DND-41 (cell line): ENCODE measurements at regions not wholly inside any gene's neighbourhood (a gene's known extent, or its start where the extent isn't known, plus 50 kb on each side); places are given as distances from the start of the nearest gene placed in this dataset.

Source experiments
- ATAC-seq: fragments of 200-7000 bp; cut with Tn5 transposase; 3 replicates; pipeline ENCODE4 v1.9.1; 2021; ENCODE audit warnings: low read depth; ENCODE audit not compliant: insufficient read depth
- DNase-seq: peaks from one replicate; pipeline ENCODE4 v3.0.0-alpha.2; 2020
- H2AFZ ChIP-seq: 2 replicates; pipeline ENCODE4 v1.6.0; 2012; ENCODE audit warnings: low read depth, low read length
- H3K27ac ChIP-seq: 2 replicates; pipeline ENCODE4 v1.5.1; 2012; ENCODE audit warnings: low read length, inconsistent platforms
- H3K27me3 ChIP-seq: fragments of 200-600 bp; sonication (generic); 2 replicates; pipeline ENCODE4 v1.6.0; 2012; ENCODE audit warnings: low read length, mild to moderate bottlenecking, inconsistent platforms; ENCODE audit not compliant: insufficient read depth, poor library complexity
- H3K36me3 ChIP-seq: 2 replicates; pipeline ENCODE4 v1.5.1; 2012; ENCODE audit warnings: low read length, inconsistent platforms; ENCODE audit not compliant: insufficient read depth
- H3K4me1 ChIP-seq: 2 replicates; pipeline ENCODE4 v1.5.1; 2012; ENCODE audit warnings: mild to moderate bottlenecking, low read length; ENCODE audit not compliant: insufficient read depth
- H3K4me2 ChIP-seq: 2 replicates; pipeline ENCODE4 v1.6.0; 2012; ENCODE audit warnings: mild to moderate bottlenecking, moderate library complexity, low read length, inconsistent platforms; ENCODE audit not compliant: insufficient read depth
- H3K4me3 ChIP-seq, 2 experiments: fragments of 200-600 bp in 1 of 2; shearing (Covaris generic) in 1 of 2; 2 replicates each; pipeline ENCODE4 v1.5.1; 2012 to 2016; ENCODE audit warnings: inconsistent platforms in 2 of 2, low read length in 2 of 2, mild to moderate bottlenecking in 2 of 2, low read depth in 1 of 2, moderate library complexity in 1 of 2
- H3K79me2 ChIP-seq: 2 replicates; pipeline ENCODE4 v1.6.0; 2012; ENCODE audit warnings: low read length, inconsistent platforms; ENCODE audit not compliant: insufficient read depth
- H3K9ac ChIP-seq: 2 replicates; pipeline ENCODE4 v1.6.0; 2012; ENCODE audit warnings: low read depth, mild to moderate bottlenecking, inconsistent platforms, low read length, moderate library complexity
- H3K9me3 ChIP-seq: 2 replicates; pipeline ENCODE4 v1.5.1; 2012; ENCODE audit warnings: low read length, moderate library complexity, mild to moderate bottlenecking, inconsistent platforms; ENCODE audit not compliant: insufficient read depth, severe bottlenecking
- H4K20me1 ChIP-seq: 2 replicates; pipeline ENCODE4 v1.6.0; 2012; ENCODE audit warnings: low read length; ENCODE audit not compliant: insufficient read depth
- EZH2 ChIP-seq: IDR thresholded peaks from 3 replicates; pipeline ENCODE4 v1.6.1; 2012; ENCODE audit warnings: borderline replicate concordance, low read depth, mild to moderate bottlenecking, moderate library complexity, low read length, inconsistent platforms; ENCODE audit not compliant: severe bottlenecking
- TF ChIP-seq, protein P1 (sequence below): IDR thresholded peaks from 2 replicates; pipeline ENCODE4 v1.5.1; 2012; ENCODE audit warnings: borderline replicate concordance, low read length, moderate library complexity, mild to moderate bottlenecking; ENCODE audit not compliant: poor library complexity, severe bottlenecking; ENCODE audit errors: extremely low read depth

DNA sequence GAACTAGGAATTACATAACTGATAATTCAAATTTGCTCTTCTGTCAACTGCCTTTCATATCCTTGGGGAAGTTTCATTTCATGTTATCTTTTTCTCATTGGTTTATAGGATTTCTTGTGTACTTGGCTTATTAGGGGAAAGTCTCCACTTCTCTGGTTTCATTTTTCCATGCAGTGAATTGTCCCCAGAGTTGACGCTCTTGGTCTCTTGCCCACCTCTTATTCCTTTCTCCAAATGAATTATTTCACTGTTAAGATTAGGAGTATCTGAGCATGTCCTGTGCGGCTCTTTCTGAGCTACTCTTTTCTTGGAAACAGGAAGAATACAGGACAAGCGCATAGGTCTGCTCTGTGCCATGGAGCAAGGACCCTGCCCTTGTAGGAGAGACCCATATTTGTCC is 104.8 kb downstream of the POSTN start:
- Histone ChIP-seq H3K9ac (no peak overlapping the region), H3K27me3 (no peaks in the 10 kb centered on the region), H2AFZ (no peak overlapping the region), H3K79me2 (no peaks in the 10 kb centered on the region), H3K36me3 (no peaks in the 10 kb centered on the region), H3K4me3 (no peak overlapping the region), H3K4me2 (no peak overlapping the region), H3K9me3 (no peaks in the 10 kb centered on the region), H3K4me1 (no peaks in the 10 kb centered on the region), H3K27ac (no peak overlapping the region), H4K20me1 (no peaks in the 10 kb centered on the region)
- TF ChIP-seq, protein P1, sequence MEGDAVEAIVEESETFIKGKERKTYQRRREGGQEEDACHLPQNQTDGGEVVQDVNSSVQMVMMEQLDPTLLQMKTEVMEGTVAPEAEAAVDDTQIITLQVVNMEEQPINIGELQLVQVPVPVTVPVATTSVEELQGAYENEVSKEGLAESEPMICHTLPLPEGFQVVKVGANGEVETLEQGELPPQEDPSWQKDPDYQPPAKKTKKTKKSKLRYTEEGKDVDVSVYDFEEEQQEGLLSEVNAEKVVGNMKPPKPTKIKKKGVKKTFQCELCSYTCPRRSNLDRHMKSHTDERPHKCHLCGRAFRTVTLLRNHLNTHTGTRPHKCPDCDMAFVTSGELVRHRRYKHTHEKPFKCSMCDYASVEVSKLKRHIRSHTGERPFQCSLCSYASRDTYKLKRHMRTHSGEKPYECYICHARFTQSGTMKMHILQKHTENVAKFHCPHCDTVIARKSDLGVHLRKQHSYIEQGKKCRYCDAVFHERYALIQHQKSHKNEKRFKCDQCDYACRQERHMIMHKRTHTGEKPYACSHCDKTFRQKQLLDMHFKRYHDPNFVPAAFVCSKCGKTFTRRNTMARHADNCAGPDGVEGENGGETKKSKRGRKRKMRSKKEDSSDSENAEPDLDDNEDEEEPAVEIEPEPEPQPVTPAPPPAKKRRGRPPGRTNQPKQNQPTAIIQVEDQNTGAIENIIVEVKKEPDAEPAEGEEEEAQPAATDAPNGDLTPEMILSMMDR = no peak
- TF ChIP-seq EZH2 = no peak
- no peak for DNase-seq
- no peak for ATAC-seq

DNA sequence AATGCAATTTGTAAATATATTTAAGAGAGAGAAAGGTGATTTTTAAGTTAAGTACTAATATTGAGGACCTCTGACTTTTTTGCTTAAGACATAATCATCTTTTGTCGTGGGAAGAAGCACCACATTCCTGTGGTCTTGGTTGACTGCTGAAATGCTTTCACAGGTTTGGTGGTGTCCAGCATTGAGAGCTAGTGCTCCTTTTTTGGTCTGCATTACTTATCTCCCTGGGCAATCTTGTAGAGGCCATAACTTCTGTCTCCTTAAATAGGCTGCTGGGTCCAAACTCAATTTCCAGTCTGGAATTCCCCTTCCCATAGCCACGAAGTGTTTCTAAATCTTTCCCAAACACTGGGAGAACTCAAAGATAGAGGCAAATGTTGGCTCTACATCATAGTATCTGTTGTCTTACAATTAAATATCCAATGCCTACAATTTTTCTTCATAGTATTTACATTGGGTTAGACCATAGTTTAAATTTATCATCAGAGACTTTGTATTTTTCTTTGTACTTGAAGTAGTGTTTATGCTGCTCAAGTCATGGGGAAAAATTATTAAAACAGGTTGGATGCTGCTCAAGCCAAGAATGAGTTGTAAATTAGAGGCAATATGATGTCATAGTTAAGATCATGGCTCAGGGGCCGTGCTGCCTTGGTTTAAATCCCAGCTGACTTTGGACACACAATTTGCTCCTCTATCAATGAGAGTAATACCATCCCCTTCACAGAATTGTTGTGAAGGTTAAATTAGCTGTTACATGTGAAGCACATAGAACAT is 105.6 kb downstream of the POSTN start:
- Histone ChIP-seq H2AFZ (no peak overlapping the region), H3K4me2 (no peak overlapping the region), H3K79me2 (no peaks in the 10 kb centered on the region), H3K36me3 (no peaks in the 10 kb centered on the region), H3K9ac (no peak overlapping the region), H3K4me3 (no peak overlapping the region), H4K20me1 (no peaks in the 10 kb centered on the region), H3K27me3 (no peaks in the 10 kb centered on the region), H3K4me1 (no peaks in the 10 kb centered on the region), H3K9me3 (no peaks in the 10 kb centered on the region), H3K27ac (no peak overlapping the region)
- DNase-seq (no peak), ATAC-seq (no peak)
- TF ChIP-seq EZH2 = no peak
- TF ChIP-seq, protein P1 = no peak

DNA sequence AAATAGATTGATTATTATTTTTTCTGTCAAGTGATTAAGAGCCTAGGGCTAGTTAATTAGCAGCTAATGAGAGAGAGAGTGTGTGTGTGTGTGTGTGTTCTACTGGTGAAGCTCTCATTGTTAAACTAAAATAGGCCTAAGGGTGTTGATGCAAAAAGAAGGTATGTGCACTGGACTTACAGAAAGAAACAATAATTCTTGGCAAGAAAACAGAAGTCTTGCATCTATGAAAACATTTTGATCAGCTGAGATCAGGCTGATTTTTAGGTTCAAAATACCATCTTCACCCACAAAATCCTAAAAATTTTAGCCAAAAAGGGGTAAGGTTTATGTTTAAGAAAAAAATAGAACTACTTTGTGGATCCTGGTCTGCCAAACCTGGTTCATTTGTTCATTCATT is 106.5 kb downstream of the POSTN start:
- no peak overlapping the region for H3K9ac ChIP-seq
- TF ChIP-seq, protein P1 = no peak
- no peak for TF ChIP-seq EZH2
- no peaks in the 10 kb centered on the region for H3K4me1 ChIP-seq
- H3K4me2 ChIP-seq = no peak overlapping the region
- DNase-seq (no peak), ATAC-seq (no peak)
- no peaks in the 10 kb centered on the region for H3K9me3 ChIP-seq
- no peak overlapping the region for H2AFZ ChIP-seq
- H4K20me1 ChIP-seq = no peaks in the 10 kb centered on the region
- H3K36me3 ChIP-seq = no peaks in the 10 kb centered on the region
- H3K27me3 ChIP-seq = no peaks in the 10 kb centered on the region
- no peak overlapping the region for H3K4me3 ChIP-seq
- no peaks in the 10 kb centered on the region for H3K79me2 ChIP-seq
- no peak overlapping the region for H3K27ac ChIP-seq

DNA sequence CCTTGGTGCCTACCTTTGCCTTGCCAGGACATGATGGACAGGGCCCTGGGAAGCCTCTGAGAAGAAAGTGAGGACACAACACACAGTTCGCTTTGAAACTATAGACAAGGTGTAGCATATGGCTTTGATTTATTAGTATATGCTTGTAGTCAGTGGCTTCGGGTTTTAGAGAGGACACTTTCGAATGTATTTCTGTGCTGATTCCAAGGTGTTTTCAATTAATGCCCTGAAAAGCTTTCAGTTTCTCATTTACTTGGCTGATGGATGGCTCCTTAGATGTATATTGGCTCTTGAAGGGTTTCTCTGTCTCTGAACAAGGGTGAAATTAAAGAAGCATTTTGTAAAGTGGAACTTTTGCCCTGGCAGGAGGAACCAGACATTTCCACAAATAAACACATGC is 106.9 kb downstream of the POSTN start:
- TF ChIP-seq, protein P1 = no peak
- TF ChIP-seq EZH2 = no peak
- Histone ChIP-seq H3K27ac (no peak overlapping the region), H3K4me2 (no peak overlapping the region), H3K27me3 (no peaks in the 10 kb centered on the region), H3K4me1 (no peaks in the 10 kb centered on the region), H4K20me1 (no peaks in the 10 kb centered on the region), H3K4me3 (no peak overlapping the region), H3K79me2 (no peaks in the 10 kb centered on the region), H3K36me3 (no peaks in the 10 kb centered on the region), H2AFZ (no peak overlapping the region), H3K9ac (no peak overlapping the region), H3K9me3 (no peaks in the 10 kb centered on the region)
- no peak for ATAC-seq
- DNase-seq = no peak
